ENCODE measurements at regions not wholly inside any gene's neighbourhood (a gene's known extent, or its start where the extent isn't known, plus 50 kb on each side); places are given as distances from the start of the nearest gene placed in this dataset.

DNA sequence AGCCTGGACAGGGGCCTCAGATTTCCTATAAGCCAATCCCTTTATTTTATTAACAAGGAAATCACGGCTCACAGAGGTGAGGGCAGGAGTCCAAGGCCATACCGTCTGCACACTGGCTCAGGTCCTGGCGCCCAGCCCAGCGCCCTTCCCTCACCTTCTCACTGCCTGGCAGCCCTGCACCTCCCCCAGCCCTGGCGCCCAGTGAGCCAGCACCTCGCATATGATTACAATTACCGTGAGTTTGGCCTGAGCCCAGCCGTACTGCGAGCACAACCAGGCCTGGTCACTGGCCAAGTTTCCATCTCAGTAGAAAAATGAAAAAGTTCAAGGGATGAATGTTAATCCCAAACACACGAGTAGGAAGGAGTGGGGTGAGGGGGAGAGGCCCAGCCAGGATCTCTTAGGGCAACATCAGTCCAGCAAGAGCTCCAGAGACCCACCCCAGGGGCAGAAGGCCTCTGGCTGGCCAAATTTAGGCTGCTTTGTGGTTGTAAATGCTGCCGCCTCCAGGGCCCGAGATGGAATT is 68.4 kb downstream of the MCFD2 start:
- Mint-ChIP-seq H3K36me3 (ENCODE audit: low read depth) (no peaks in the 10 kb centered on the region), H3K4me3 (no peak overlapping the region), H3K9me3 (no peaks in the 10 kb centered on the region), H3K27me3 (ENCODE audit: low read depth, poor library complexity) (peaks cover 9% of the 10 kb centered on the region), H3K27ac (no peak overlapping the region), H3K4me1 (peaks cover 40% of the 10 kb centered on the region)
- no peak for DNase-seq
- TF ChIP-seq CTCF (IDR thresholded peaks at IDR 0.05): no peak

GRCh38 chr2:46846536-46846935 is 69.1 kb downstream of the MCFD2 start:
- H3K27ac Mint-ChIP-seq: no peak overlapping the region
- H3K4me3 Mint-ChIP-seq: no peak overlapping the region
- peaks cover 40% of the 10 kb centered on the region for H3K4me1 Mint-ChIP-seq

GRCh38 chr2:46845542-46846486 is 69.8 kb downstream of the MCFD2 start:
- Mint-ChIP-seq H3K27me3 (ENCODE audit: low read depth, poor library complexity) (peaks cover 9% of the 10 kb centered on the region), H3K4me1 (peaks cover 38% of the 10 kb centered on the region), H3K4me3 (no peak overlapping the region), H3K9me3 (no peaks in the 10 kb centered on the region), H3K27ac (no peak overlapping the region), H3K36me3 (ENCODE audit: low read depth) (no peaks in the 10 kb centered on the region)
- no peak for TF ChIP-seq CTCF (IDR thresholded peaks at IDR 0.05)
- no peak for DNase-seq

More at GRCh38 chr2:46846536-46846935, 69.1 kb downstream of the MCFD2 start:
- TF ChIP-seq CTCF (IDR thresholded peaks at IDR 0.05): no peak
- Mint-ChIP-seq H3K9me3 (no peaks in the 10 kb centered on the region), H3K27me3 (ENCODE audit: low read depth, poor library complexity) (peaks cover 9% of the 10 kb centered on the region), H3K36me3 (ENCODE audit: low read depth) (no peaks in the 10 kb centered on the region)
- no peak for DNase-seq

- Mint-ChIP-seq H3K36me3 (ENCODE audit: low read depth) (no peaks in the 10 kb centered on the region), H3K9me3 (no peaks in the 10 kb centered on the region), H3K27ac (no peak overlapping the region), H3K4me3 (no peak overlapping the region), H3K27me3 (ENCODE audit: low read depth, poor library complexity) (peaks cover 12% of the 10 kb centered on the region), H3K4me1 (peaks cover 24% of the 10 kb centered on the region)
- no peak for TF ChIP-seq CTCF (IDR thresholded peaks at IDR 0.05)
- no peak for DNase-seq
These were observed 71.2 kb downstream of the MCFD2 start for GRCh38 chr2:46844443-46844842.

GRCh38 chr2:46844034-46844433 is 71.6 kb downstream of the MCFD2 start:
- Mint-ChIP-seq H3K36me3 (ENCODE audit: low read depth) (no peaks in the 10 kb centered on the region), H3K4me1 (peaks cover 20% of the 10 kb centered on the region), H3K27me3 (ENCODE audit: low read depth, poor library complexity) (peaks cover 9% of the 10 kb centered on the region), H3K9me3 (no peaks in the 10 kb centered on the region), H3K27ac (no peak overlapping the region), H3K4me3 (no peak overlapping the region)
- no peak for TF ChIP-seq CTCF (IDR thresholded peaks at IDR 0.05)
- no peak for DNase-seq
